CD14-positive monocyte (primary cell): ENCODE measurements at regions not wholly inside any gene's neighbourhood (a gene's known extent, or its start where the extent isn't known, plus 50 kb on each side); places are given as distances from the start of the nearest gene placed in this dataset.

Experiments used
- DNase-seq, 3 donors: peaks; one replicate each; pipeline ENCODE4 v3.0.0-alpha.2; 2011 to 2022
- H2AFZ ChIP-seq: 2 replicates; pipeline ENCODE4 v1.6.0; 2012; ENCODE audit warnings: mild to moderate bottlenecking, low read depth, low read length, inconsistent platforms; ENCODE audit not compliant: insufficient read depth, poor library complexity, severe bottlenecking
- H3K27ac ChIP-seq, 2 donors: 1 replicate in 1 of 2; 2 replicates in 1 of 2; pipeline ENCODE4 v1.5.1; 2012 to 2013; ENCODE audit warnings: low read length in 2 of 2, control low read depth in 1 of 2, inconsistent platforms in 1 of 2, low read depth in 1 of 2, mild to moderate bottlenecking in 1 of 2
- H3K27me3 ChIP-seq, 2 donors: one replicate each; pipeline versions ENCODE4 v1.6.0 to v1.6.1; 2011 to 2013; ENCODE audit warnings: low read length in 2 of 2; ENCODE audit not compliant: control insufficient read depth in 2 of 2, insufficient read depth in 2 of 2
- H3K36me3 ChIP-seq, 2 donors: replicated peaks in 1 of 2; 1 replicate in 1 of 2; 2 replicates in 1 of 2; pipeline versions ENCODE4 v1.5.1 to v1.6.1; 2012 to 2013; ENCODE audit warnings: low read length in 2 of 2, control low read depth in 1 of 2, inconsistent platforms in 1 of 2, mild to moderate bottlenecking in 1 of 2; ENCODE audit not compliant: insufficient read depth in 2 of 2, control insufficient read depth in 1 of 2
- H3K4me1 ChIP-seq, 2 donors: 1 replicate in 1 of 2; 2 replicates in 1 of 2; pipeline versions ENCODE4 v1.5.1 to v1.6.1; 2012 to 2013; ENCODE audit warnings: low read length in 2 of 2, control low read depth in 1 of 2, inconsistent platforms in 1 of 2, mild to moderate bottlenecking in 1 of 2, moderate library complexity in 1 of 2; ENCODE audit not compliant: insufficient read depth in 2 of 2, control insufficient read depth in 1 of 2
- H3K4me2 ChIP-seq: replicated peaks from 2 replicates; pipeline ENCODE3; 2012; ENCODE audit warnings: low read length, moderate library complexity, mild to moderate bottlenecking; ENCODE audit not compliant: poor library complexity, severe bottlenecking; ENCODE audit errors: extremely low read depth
- H3K4me3 ChIP-seq, 3 experiments: fragments of 200-600 bp in 1 of 3; sonication (generic) in 1 of 3; replicated peaks in 1 of 3; 1 replicate in 2 of 3; 2 replicates in 1 of 3; pipeline ENCODE4 v1.5.1; 2011 to 2013; ENCODE audit warnings: low read length in 3 of 3, mild to moderate bottlenecking in 3 of 3, control low read depth in 2 of 3, low read depth in 2 of 3, inconsistent platforms in 1 of 3, moderate library complexity in 1 of 3
- H3K79me2 ChIP-seq: 2 replicates; pipeline ENCODE4 v1.6.0; 2012; ENCODE audit warnings: mild to moderate bottlenecking, control low read depth, inconsistent platforms, low read length, moderate library complexity; ENCODE audit not compliant: insufficient read depth
- H3K9ac ChIP-seq: 2 replicates; pipeline ENCODE4 v1.6.0; 2017; ENCODE audit warnings: low read length, mild to moderate bottlenecking; ENCODE audit not compliant: insufficient read depth, poor library complexity, severe bottlenecking
- H3K9me3 ChIP-seq, 2 donors: replicated peaks in 1 of 2; 1 replicate in 1 of 2; 2 replicates in 1 of 2; pipeline versions ENCODE4 v1.5.1 to v1.6.1; 2012 to 2013; ENCODE audit warnings: low read length in 2 of 2, control low read depth in 1 of 2; ENCODE audit not compliant: control insufficient read depth in 1 of 2, insufficient read depth in 1 of 2
- H4K20me1 ChIP-seq: 2 replicates; pipeline ENCODE4 v1.6.0; 2012; ENCODE audit warnings: mild to moderate bottlenecking, low read length, control low read depth, moderate library complexity; ENCODE audit not compliant: insufficient read depth
- H3K27ac Mint-ChIP-seq, 7 donors: one replicate each; pipeline ENCODE4 v1.8.0; 2020; ENCODE audit warnings: mild to moderate bottlenecking in 7 of 7, mixed read lengths in 7 of 7, moderate library complexity in 6 of 7, inconsistent platforms in 2 of 7
- H3K27me3 Mint-ChIP-seq, 3 donors: one replicate each; pipeline ENCODE4 v1.8.0; 2021 to 2022; ENCODE audit warnings: low read depth in 3 of 3, mild to moderate bottlenecking in 3 of 3, mixed read lengths in 3 of 3, moderate library complexity in 3 of 3, inconsistent platforms in 1 of 3
- H3K36me3 Mint-ChIP-seq, 2 donors: one replicate each; pipeline ENCODE4 v1.8.0; 2020; ENCODE audit warnings: mixed read lengths in 2 of 2, inconsistent platforms in 1 of 2, mild to moderate bottlenecking in 1 of 2
- H3K4me1 Mint-ChIP-seq: one replicate; pipeline ENCODE4 v1.8.0; 2020; ENCODE audit warnings: mild to moderate bottlenecking, mixed read lengths
- H3K4me3 Mint-ChIP-seq, 2 donors: one replicate each; pipeline ENCODE4 v1.8.0; 2020; ENCODE audit warnings: mild to moderate bottlenecking in 2 of 2, mixed read lengths in 2 of 2, moderate library complexity in 1 of 2
- H3K9me3 Mint-ChIP-seq, 7 donors: one replicate each; pipeline ENCODE4 v1.8.0; 2020 to 2022; ENCODE audit warnings: mixed read lengths in 7 of 7, mild to moderate bottlenecking in 6 of 7, moderate library complexity in 6 of 7, inconsistent platforms in 2 of 7
- WGBS: methylation state at CpG from one replicate; pipeline ENCODE4 v1.1.5; 2013; ENCODE audit warnings: missing lambda C conversion rate; ENCODE audit not compliant: insufficient coverage; 5-methylcytosine and 5-hydroxymethylcytosine counted together
- intact Hi-C, 2 donors: fragments of 100-400 bp; cut with micrococcal nuclease; formaldehyde crosslinking; loops; one replicate each; pipeline versions ENCODE4 v1.15.0 to v1.15.1; 2023
- TF ChIP-seq, protein P1 (sequence below): fragments of 200-600 bp; IDR thresholded peaks from one replicate; pipeline ENCODE4 v1.8.0; 2022; ENCODE audit warnings: antibody characterized with exemption, mild to moderate bottlenecking

DNA sequence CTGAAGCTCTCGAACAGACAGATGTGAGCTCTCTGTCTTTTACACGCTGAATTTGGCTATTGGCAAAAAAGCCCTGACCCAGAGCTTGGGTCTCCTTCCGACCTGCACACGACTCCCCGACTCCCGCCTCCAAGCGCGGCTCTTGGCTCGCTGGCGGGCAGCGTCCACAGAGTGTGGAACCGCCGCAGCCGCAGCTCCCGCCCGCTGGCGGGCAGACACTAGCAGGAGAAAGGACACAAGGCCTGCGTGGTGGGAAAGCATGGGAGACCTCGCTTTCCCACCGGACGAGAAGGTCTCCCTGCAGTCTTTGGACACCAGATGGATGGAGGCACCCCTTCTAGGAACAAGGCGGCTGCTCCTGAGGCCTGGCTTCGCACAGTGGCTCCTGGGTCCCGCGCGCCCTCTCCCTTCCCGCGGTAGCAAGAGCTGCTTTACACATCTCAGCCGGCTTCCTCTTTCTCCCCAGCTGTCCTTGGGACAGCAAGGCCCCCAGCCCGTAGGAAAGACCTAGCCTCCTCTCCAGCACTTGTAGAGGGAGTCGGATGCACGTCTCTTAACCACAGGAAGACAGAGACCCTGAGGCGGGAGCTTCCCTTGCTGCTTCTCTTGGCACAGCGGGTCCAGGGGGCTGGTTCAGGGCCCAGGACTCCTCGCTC is 92.1 kb downstream of the PRKAB2 start:
- Histone ChIP-seq H2AFZ (peak overlapping the region; percentile 61), H3K36me3 (no peaks in the 10 kb centered on the region), H4K20me1 (no peaks in the 10 kb centered on the region), H3K4me1 (peaks cover 17 to 29% of the 10 kb centered on the region in 2 donors), H3K27me3 (peaks cover 29 to 99% of the 10 kb centered on the region in 2 donors), H3K79me2 (no peaks in the 10 kb centered on the region), H3K9ac (no peak overlapping the region), H3K27ac (no peak overlapping the region), H3K4me3 (peak overlapping the region in 1 of 3 experiments; percentile 43), H3K9me3 (peaks cover 21 to 24% of the 10 kb centered on the region in 2 donors), H3K4me2 (peak overlapping the region; percentile 47)
- intact Hi-C loops: loop anchor here in 1 of 2 donors (10.0 kb wide), 1 partner anchor 165 kb away; the partner anchor contains the start of gene CHD1L
- Mint-ChIP-seq H3K9me3 (peaks cover 9 to 55% (median 23%) of the 10 kb centered on the region in 7 donors), H3K4me3 (peak overlapping the region; percentile 39 to 86), H3K36me3 (peaks cover 4 to 18% of the 10 kb centered on the region in 2 donors), H3K27me3 (peaks cover 64 to 88% (median 87%) of the 10 kb centered on the region in 3 donors), H3K27ac (no peak overlapping the region), H3K4me1 (peaks cover 39% of the 10 kb centered on the region)
- DNase-seq: no peak
- TF ChIP-seq, protein P1, sequence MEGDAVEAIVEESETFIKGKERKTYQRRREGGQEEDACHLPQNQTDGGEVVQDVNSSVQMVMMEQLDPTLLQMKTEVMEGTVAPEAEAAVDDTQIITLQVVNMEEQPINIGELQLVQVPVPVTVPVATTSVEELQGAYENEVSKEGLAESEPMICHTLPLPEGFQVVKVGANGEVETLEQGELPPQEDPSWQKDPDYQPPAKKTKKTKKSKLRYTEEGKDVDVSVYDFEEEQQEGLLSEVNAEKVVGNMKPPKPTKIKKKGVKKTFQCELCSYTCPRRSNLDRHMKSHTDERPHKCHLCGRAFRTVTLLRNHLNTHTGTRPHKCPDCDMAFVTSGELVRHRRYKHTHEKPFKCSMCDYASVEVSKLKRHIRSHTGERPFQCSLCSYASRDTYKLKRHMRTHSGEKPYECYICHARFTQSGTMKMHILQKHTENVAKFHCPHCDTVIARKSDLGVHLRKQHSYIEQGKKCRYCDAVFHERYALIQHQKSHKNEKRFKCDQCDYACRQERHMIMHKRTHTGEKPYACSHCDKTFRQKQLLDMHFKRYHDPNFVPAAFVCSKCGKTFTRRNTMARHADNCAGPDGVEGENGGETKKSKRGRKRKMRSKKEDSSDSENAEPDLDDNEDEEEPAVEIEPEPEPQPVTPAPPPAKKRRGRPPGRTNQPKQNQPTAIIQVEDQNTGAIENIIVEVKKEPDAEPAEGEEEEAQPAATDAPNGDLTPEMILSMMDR: no peak
- WGBS: 3% methylated on average over 32 of the region's 35 CpGs

DNA sequence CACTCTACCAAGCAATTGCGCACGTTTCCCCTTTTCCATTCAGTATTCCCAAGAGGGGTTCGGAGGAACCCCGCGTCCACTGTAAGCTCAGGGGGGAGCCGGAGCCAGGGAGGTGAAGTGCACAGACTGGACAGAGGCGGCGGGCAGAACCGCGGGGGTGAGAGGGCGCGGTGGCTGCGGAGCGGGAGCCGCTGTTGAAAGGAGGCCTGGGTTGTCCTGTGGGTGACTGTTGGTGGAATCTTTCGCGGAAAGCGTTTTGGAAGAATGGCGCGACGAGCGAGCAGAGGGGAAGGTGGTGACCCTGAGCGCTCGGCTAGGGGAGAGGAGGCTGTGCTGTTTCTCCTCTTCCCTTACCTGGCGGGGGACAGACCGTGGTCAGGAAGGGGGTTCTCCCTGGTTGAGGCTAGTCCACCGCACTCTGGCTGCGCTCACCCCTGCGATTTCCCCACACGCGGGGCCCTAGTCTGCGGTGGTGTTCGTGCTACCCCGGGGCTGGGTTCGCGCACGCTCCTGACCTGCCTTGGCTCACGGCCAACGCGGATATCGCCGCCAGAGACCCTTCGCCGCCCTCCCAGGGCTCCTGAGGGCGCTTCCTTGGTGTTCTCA is 92.8 kb downstream of the PRKAB2 start:
- DNase-seq: no peak
- H3K4me3 ChIP-seq: peak overlapping the region in 1 of 3 experiments; percentile 43
- peak overlapping the region in 1 of 7 donors; percentile 54 for H3K27ac Mint-ChIP-seq
- H3K36me3 Mint-ChIP-seq: peaks cover 4 to 14% of the 10 kb centered on the region in 2 donors
- 10% methylated on average over 36 of the region's 45 CpGs for WGBS
- H3K36me3 ChIP-seq: no peaks in the 10 kb centered on the region
- no peak overlapping the region for H3K9ac ChIP-seq
- H3K4me3 Mint-ChIP-seq: peak overlapping the region; percentile 39 to 86
- peaks cover 21 to 24% of the 10 kb centered on the region in 2 donors for H3K9me3 ChIP-seq
- H3K27me3 ChIP-seq: peaks cover 29 to 99% of the 10 kb centered on the region in 2 donors
- H3K4me1 ChIP-seq: peaks cover 14 to 24% of the 10 kb centered on the region in 2 donors
- H3K79me2 ChIP-seq: no peaks in the 10 kb centered on the region
- H3K9me3 Mint-ChIP-seq: peaks cover 9 to 53% (median 21%) of the 10 kb centered on the region in 7 donors
- H3K27ac ChIP-seq: no peak overlapping the region
- TF ChIP-seq, protein P1: no peak
- peak overlapping the region; percentile 61 for H2AFZ ChIP-seq
- H3K4me1 Mint-ChIP-seq: peaks cover 32% of the 10 kb centered on the region
- intact Hi-C loops: loop anchor here in 1 of 2 donors (10.0 kb wide), 1 partner anchor 165 kb away; the partner anchor contains the start of gene CHD1L
- H4K20me1 ChIP-seq: no peaks in the 10 kb centered on the region
- H3K27me3 Mint-ChIP-seq: peaks cover 62 to 88% (median 87%) of the 10 kb centered on the region in 3 donors
- peak overlapping the region; percentile 47 for H3K4me2 ChIP-seq
